ENCODE measurements at regions not wholly inside any gene's neighbourhood (a gene's known extent, or its start where the extent isn't known, plus 50 kb on each side); places are given as distances from the start of the nearest gene placed in this dataset.

DNA sequence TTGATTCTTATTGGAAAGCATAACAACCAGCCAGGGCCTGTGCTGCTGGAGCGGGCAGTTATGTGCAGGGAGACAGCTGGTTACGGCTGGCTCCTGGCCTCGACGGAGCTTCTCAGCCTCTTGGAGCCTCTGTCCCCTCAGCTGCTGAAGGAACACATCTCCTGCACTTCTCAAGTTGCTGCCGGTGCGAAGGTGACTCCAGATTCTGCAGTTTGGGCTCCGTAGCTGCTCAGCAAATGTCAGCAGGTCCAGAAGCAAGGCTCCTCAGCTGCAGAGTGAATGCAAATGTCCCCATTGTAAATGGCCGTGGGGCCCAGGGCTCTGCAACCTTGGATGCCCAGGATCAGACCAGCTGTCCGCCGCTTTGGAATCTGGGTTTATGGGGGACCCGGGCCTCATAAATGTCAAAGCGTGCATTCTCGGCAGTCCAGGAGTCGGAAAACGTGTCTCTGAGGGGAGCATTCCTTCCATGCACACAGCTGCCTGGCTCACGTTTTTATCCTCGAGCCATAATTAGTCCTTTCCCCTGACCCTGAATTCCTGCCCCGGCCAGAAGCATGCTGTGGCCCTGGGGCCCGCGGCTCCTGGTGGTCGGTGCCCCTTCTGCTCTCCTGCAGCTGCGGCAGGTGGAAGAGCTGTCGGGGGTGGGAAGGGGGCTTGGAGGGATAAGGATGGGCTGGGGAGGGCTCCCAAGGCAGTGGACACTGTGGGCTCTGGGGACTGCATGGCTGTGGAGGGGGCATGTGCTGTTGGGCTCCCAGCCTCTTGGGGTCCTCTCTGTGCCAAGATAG, 106.0 kb downstream of the KIF26A start (continued):
- no peak for TF ChIP-seq ARID3B (CRISPR knock-in tag; IDR thresholded peaks at IDR 0.05; ENCODE audit: borderline replicate concordance)
- TF ChIP-seq ZNF23 (CRISPR knock-in tag; IDR thresholded peaks at IDR 0.05): no peak
- TF ChIP-seq, protein P1, sequence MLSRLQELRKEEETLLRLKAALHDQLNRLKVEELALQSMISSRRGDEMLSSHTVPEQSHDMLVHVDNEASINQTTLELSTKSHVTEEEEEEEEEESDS (CRISPR knock-in tag; IDR thresholded peaks at IDR 0.05): no peak

GRCh38 chr14:104245075-104245474, 106.7 kb downstream of the KIF26A start:
- Histone ChIP-seq H3K27me3 (ENCODE audit: control insufficient read depth in 2 of 2, insufficient read depth in 2 of 2, low read length in 2 of 2) (no peaks in the 10 kb centered on the region), H2AFZ (ENCODE audit: low read depth, low read length) (no peak overlapping the region), H3K4me1 (replicated peaks in 1 of 2; ENCODE audit: control insufficient read depth in 2 of 2, insufficient read depth in 2 of 2, low read length in 2 of 2) (no peaks in the 10 kb centered on the region), H3K9me3 (replicated peaks; ENCODE audit: control insufficient read depth, insufficient read depth, low read depth, low read length) (no peaks in the 10 kb centered on the region), H3K4me2 (ENCODE audit: insufficient read depth, low read length) (no peak overlapping the region), H3K36me3 (ENCODE audit: control insufficient read depth, insufficient read depth, low read length) (no peaks in the 10 kb centered on the region), H3K9ac (ENCODE audit: insufficient read depth in 1 of 2, low read depth in 2 of 2, low read length in 2 of 2) (no peak overlapping the region), H3K4me3 (no peak overlapping the region), H3K27ac (ENCODE audit: extremely low read depth, low read depth, low read length) (no peak overlapping the region), H3K79me2 (ENCODE audit: control insufficient read depth, insufficient read depth, low read length) (no peaks in the 10 kb centered on the region), H4K20me1 (replicated peaks; ENCODE audit: control insufficient read depth, insufficient read depth, low read length) (no peaks in the 10 kb centered on the region), H3K9me1 (ENCODE audit: control insufficient read depth, insufficient read depth, low read length) (no peaks in the 10 kb centered on the region)
- in situ Hi-C loops (cut with MboI): no loop called here
- intact Hi-C loops (cut with micrococcal nuclease): no loop called here
- CTCF ChIA-PET (ENCODE audit: low intra/inter-chr PET ratio): no interaction called here
- no TSS peak for BruUV-seq (replicated peaks)
- 0% methylated on average over 1 of the region's 3 CpGs for WGBS (ENCODE audit: insufficient coverage, low coverage, missing lambda C conversion rate)
- no peak for FAIRE-seq
- no peak for ATAC-seq
- POLR2A ChIA-PET: no interaction called here
- no peak for TF ChIP-seq ZBTB2 (IDR thresholded peaks at IDR 0.05)
- TF ChIP-seq, protein P2, sequence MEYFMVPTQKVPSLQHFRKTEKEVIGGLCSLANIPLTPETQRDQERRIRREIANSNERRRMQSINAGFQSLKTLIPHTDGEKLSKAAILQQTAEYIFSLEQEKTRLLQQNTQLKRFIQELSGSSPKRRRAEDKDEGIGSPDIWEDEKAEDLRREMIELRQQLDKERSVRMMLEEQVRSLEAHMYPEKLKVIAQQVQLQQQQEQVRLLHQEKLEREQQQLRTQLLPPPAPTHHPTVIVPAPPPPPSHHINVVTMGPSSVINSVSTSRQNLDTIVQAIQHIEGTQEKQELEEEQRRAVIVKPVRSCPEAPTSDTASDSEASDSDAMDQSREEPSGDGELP (CRISPR knock-in tag; IDR thresholded peaks at IDR 0.05; ENCODE audit: borderline replicate concordance): no peak
- no peak for DNase-seq (ENCODE audit: extremely low read depth in 1 of 4, low spot score in 3 of 4)

All from K562 (cell line).